ENCODE measurements at regions not wholly inside any gene's neighbourhood (a gene's known extent, or its start where the extent isn't known, plus 50 kb on each side); places are given as distances from the start of the nearest gene placed in this dataset.

GRCh38 chr5:128613766-128614165 lies 75.7 kb upstream of the FBN2 start:
- no peak for TF ChIP-seq POLR2A (IDR thresholded peaks at IDR 0.05)
- TF ChIP-seq CTCF (IDR thresholded peaks at IDR 0.05 in 4 of 5, conservative IDR thresholded peaks at IDR 0.05 in 1 of 5): no peak

Data from gastrocnemius medialis (tissue), 4 donors.